ENCODE measurements at regions not wholly inside any gene's neighbourhood (a gene's known extent, or its start where the extent isn't known, plus 50 kb on each side); places are given as distances from the start of the nearest gene placed in this dataset.

- no peak overlapping the region for H3K4me3 ChIP-seq (ENCODE audit: control insufficient read depth, low read depth, low read length)
- no peak for DNase-seq (ENCODE audit: low read depth)
- TF ChIP-seq, protein P1, sequence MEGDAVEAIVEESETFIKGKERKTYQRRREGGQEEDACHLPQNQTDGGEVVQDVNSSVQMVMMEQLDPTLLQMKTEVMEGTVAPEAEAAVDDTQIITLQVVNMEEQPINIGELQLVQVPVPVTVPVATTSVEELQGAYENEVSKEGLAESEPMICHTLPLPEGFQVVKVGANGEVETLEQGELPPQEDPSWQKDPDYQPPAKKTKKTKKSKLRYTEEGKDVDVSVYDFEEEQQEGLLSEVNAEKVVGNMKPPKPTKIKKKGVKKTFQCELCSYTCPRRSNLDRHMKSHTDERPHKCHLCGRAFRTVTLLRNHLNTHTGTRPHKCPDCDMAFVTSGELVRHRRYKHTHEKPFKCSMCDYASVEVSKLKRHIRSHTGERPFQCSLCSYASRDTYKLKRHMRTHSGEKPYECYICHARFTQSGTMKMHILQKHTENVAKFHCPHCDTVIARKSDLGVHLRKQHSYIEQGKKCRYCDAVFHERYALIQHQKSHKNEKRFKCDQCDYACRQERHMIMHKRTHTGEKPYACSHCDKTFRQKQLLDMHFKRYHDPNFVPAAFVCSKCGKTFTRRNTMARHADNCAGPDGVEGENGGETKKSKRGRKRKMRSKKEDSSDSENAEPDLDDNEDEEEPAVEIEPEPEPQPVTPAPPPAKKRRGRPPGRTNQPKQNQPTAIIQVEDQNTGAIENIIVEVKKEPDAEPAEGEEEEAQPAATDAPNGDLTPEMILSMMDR (conservative IDR thresholded peaks at IDR 0.05; ENCODE audit: control insufficient read depth, insufficient read depth, low read depth, low read length), result no peak
Measured at GRCh38 chr16:51436742-51437141, 285.7 kb upstream of the SALL1 start.

DNA sequence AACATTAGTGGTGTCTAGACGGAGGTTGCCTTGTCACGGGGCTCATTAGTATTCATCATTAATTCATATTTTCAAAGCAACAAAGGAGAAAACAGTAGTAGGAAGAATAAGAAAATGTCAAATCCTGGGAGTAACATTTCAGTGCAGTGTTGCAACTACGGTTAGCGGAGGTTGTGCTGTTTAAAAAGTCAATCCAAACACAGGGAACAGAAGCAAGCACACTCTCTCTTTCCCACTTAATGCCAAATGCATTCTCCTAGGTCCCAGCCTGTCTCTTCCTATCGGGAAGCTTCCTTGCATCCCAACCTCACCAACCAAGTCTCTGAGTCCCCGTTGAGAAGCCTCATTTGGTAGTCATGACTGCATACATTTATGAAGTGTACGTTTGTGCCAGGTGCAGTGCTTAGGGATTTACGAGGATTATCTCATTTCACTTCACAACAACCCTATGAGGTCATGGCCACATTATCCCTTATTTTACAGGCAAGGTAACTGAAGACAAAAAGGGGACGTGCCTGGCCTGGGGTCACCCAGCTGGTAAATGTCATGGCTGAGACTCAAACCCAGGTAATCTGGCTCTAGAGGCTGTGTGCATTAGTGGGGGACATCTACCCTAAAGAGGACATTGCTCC, 283.6 kb upstream of the SALL1 start:
- DNase-seq (ENCODE audit: low read depth), result no peak
- TF ChIP-seq, protein P1 (conservative IDR thresholded peaks at IDR 0.05; ENCODE audit: control insufficient read depth, insufficient read depth, low read depth, low read length), result no peak
- H3K4me3 ChIP-seq (ENCODE audit: control insufficient read depth, low read depth, low read length), result no peak overlapping the region

GRCh38 chr16:51433599-51433998, 282.5 kb upstream of the SALL1 start:
- H3K4me3 ChIP-seq (ENCODE audit: control insufficient read depth, low read depth, low read length), result no peak overlapping the region

GRCh38 chr16:51431517-51432241, 280.6 kb upstream of the SALL1 start:
- TF ChIP-seq, protein P1 (conservative IDR thresholded peaks at IDR 0.05; ENCODE audit: control insufficient read depth, insufficient read depth, low read depth, low read length), result no peak
- H3K4me3 ChIP-seq (ENCODE audit: control insufficient read depth, low read depth, low read length), result no peak overlapping the region
- peak; percentile 99 for DNase-seq (ENCODE audit: low read depth)

More at GRCh38 chr16:51433599-51433998, 282.5 kb upstream of the SALL1 start:
- no peak for DNase-seq (ENCODE audit: low read depth)
- TF ChIP-seq, protein P1 (conservative IDR thresholded peaks at IDR 0.05; ENCODE audit: control insufficient read depth, insufficient read depth, low read depth, low read length), result no peak

DNA sequence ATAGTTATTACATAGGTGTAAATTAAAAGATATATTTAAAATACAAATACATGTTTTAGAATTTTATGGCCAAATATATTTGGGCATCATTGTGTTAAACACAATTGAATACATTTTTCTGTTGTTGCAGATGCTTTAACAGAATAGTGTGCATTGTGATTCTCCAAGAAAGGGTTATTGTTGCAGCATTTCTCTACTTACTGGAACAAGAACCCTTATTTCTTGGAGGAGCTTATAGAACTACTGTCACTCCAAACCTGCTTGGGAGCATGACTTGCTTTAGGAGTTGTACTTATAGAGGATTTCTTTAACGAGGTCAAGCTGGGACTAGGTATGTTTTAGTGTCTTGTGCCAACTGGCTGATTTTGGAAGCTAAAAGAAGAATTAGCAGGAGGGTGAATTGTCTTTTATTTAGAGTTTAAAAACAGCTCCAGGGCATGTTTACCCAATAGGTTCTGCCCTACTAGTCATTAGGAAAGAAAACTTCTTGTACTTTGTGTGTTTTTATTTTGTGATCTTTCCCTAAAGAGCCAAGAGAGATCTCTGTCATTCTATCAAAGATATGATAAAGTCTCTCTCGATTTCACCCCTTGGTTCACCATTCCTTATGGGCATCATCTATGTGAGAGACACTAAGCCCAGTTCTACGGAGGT, 279.8 kb upstream of the SALL1 start:
- H3K4me3 ChIP-seq (ENCODE audit: control insufficient read depth, low read depth, low read length), result no peak overlapping the region
- no peak for DNase-seq (ENCODE audit: low read depth)
- TF ChIP-seq, protein P1 (conservative IDR thresholded peaks at IDR 0.05; ENCODE audit: control insufficient read depth, insufficient read depth, low read depth, low read length), result no peak

GRCh38 chr16:51429041-51429440, 278.0 kb upstream of the SALL1 start:
- no peak overlapping the region for H3K4me3 ChIP-seq (ENCODE audit: control insufficient read depth, low read depth, low read length)
- TF ChIP-seq, protein P1 (conservative IDR thresholded peaks at IDR 0.05; ENCODE audit: control insufficient read depth, insufficient read depth, low read depth, low read length), result no peak
- peak; percentile 31 for DNase-seq (ENCODE audit: low read depth)
